Mesenchymal stem cell (in vitro differentiated cells and primary cell): ENCODE measurements at regions not wholly inside any gene's neighbourhood (a gene's known extent, or its start where the extent isn't known, plus 50 kb on each side); places are given as distances from the start of the nearest gene placed in this dataset.

Experiments used
- DNase-seq: peaks from one replicate; pipeline ENCODE4 v3.0.0-alpha.2; 2013
- H2AFZ ChIP-seq: one replicate; pipeline ENCODE4 v1.6.1; 2013; ENCODE audit warnings: low read depth, mild to moderate bottlenecking, control low read depth, inconsistent platforms, low read length, moderate library complexity
- H2AK5ac ChIP-seq: 2 replicates; pipeline ENCODE4 v1.6.1; 2013; ENCODE audit warnings: low read length, moderate library complexity, mild to moderate bottlenecking, inconsistent platforms; ENCODE audit not compliant: severe bottlenecking
- H2BK120ac ChIP-seq: one replicate; pipeline ENCODE4 v1.6.1; 2013; ENCODE audit warnings: low read depth, mild to moderate bottlenecking, inconsistent platforms, low read length, moderate library complexity
- H2BK12ac ChIP-seq, 2 experiments: one replicate each; pipeline ENCODE4 v1.6.1; 2013; ENCODE audit warnings: inconsistent platforms in 2 of 2, low read length in 2 of 2, mild to moderate bottlenecking in 2 of 2, moderate library complexity in 2 of 2, control low read depth in 1 of 2
- H2BK15ac ChIP-seq: one replicate; pipeline ENCODE4 v1.6.1; 2013; ENCODE audit warnings: mild to moderate bottlenecking, low read depth, inconsistent platforms; ENCODE audit not compliant: poor library complexity, severe bottlenecking
- H2BK5ac ChIP-seq: 2 replicates; pipeline ENCODE4 v1.6.1; 2013; ENCODE audit warnings: low read depth, mild to moderate bottlenecking, low read length, control low read depth, inconsistent platforms; ENCODE audit not compliant: poor library complexity, severe bottlenecking
- H3K14ac ChIP-seq, 2 experiments: one replicate each; pipeline ENCODE4 v1.6.1; 2013; ENCODE audit warnings: inconsistent platforms in 2 of 2, low read length in 2 of 2, control low read depth in 1 of 2, mild to moderate bottlenecking in 1 of 2, moderate library complexity in 1 of 2
- H3K18ac ChIP-seq, 2 experiments: one replicate each; pipeline ENCODE4 v1.6.1; 2013; ENCODE audit warnings: inconsistent platforms in 2 of 2, low read length in 2 of 2, control low read depth in 1 of 2, low read depth in 1 of 2, mild to moderate bottlenecking in 1 of 2
- H3K23ac ChIP-seq, 2 experiments: one replicate each; pipeline ENCODE4 v1.6.1; 2013; ENCODE audit warnings: inconsistent platforms in 2 of 2, low read length in 2 of 2, mild to moderate bottlenecking in 2 of 2, moderate library complexity in 2 of 2, control low read depth in 1 of 2
- H3K27ac ChIP-seq: 2 replicates; pipeline ENCODE4 v1.5.1; 2013; ENCODE audit warnings: mild to moderate bottlenecking, moderate library complexity, low read length, control low read depth, inconsistent platforms; ENCODE audit not compliant: poor library complexity, severe bottlenecking
- H3K27me3 ChIP-seq, 2 experiments: 2 replicates each; pipeline versions ENCODE4 v1.6.1 to v1.7.0; 2013; ENCODE audit warnings: low read length in 2 of 2, mild to moderate bottlenecking in 2 of 2, moderate library complexity in 2 of 2, control low read depth in 1 of 2, inconsistent platforms in 1 of 2; ENCODE audit not compliant: control insufficient read depth in 1 of 2, insufficient read depth in 1 of 2
- H3K36me3 ChIP-seq, 2 experiments: 2 replicates each; pipeline versions ENCODE4 v1.6.1 to v1.7.0; 2013; ENCODE audit warnings: low read length in 2 of 2, control low read depth in 1 of 2, inconsistent platforms in 1 of 2, low read depth in 1 of 2, mild to moderate bottlenecking in 1 of 2; ENCODE audit not compliant: insufficient read depth in 2 of 2, control insufficient read depth in 1 of 2
- H3K4ac ChIP-seq, 2 experiments: one replicate each; pipeline ENCODE4 v1.6.1; 2013; ENCODE audit warnings: inconsistent platforms in 2 of 2, low read length in 2 of 2, mild to moderate bottlenecking in 2 of 2, moderate library complexity in 2 of 2, control low read depth in 1 of 2, low read depth in 1 of 2
- H3K4me1 ChIP-seq: 2 replicates; pipeline ENCODE4 v1.6.1; 2013; ENCODE audit warnings: low read depth, low read length, control low read depth; ENCODE audit not compliant: control insufficient read depth, insufficient read depth
- H3K4me2 ChIP-seq: 2 replicates; pipeline ENCODE4 v1.6.1; 2013; ENCODE audit warnings: low read length, mild to moderate bottlenecking, inconsistent platforms; ENCODE audit not compliant: poor library complexity, severe bottlenecking
- H3K4me3 ChIP-seq, 2 experiments: 2 replicates each; pipeline versions ENCODE4 v1.5.1 to v1.7.0; 2013; ENCODE audit warnings: low read length in 2 of 2, mild to moderate bottlenecking in 2 of 2, control low read depth in 1 of 2, low read depth in 1 of 2; ENCODE audit not compliant: insufficient read depth in 1 of 2
- H3K79me1 ChIP-seq: replicated peaks from 2 replicates; pipeline ENCODE4 v1.6.1; 2013; ENCODE audit warnings: mild to moderate bottlenecking, control low read depth, low read length, inconsistent platforms; ENCODE audit not compliant: poor library complexity, severe bottlenecking
- H3K9ac ChIP-seq: 2 replicates; pipeline ENCODE4 v1.7.0; 2013; ENCODE audit warnings: mild to moderate bottlenecking, low read length, moderate library complexity
- H3K9me3 ChIP-seq: 2 replicates; pipeline ENCODE4 v1.7.0; 2013; ENCODE audit warnings: mild to moderate bottlenecking, low read length; ENCODE audit not compliant: control insufficient read depth
- H4K8ac ChIP-seq: one replicate; pipeline ENCODE4 v1.6.1; 2013; ENCODE audit warnings: inconsistent platforms, mild to moderate bottlenecking, low read length, moderate library complexity
- H4K91ac ChIP-seq: one replicate; pipeline ENCODE4 v1.6.1; 2013; ENCODE audit warnings: mild to moderate bottlenecking, low read length, inconsistent platforms
- WGBS: methylation state at CpG from one replicate; pipeline ENCODE4 v1.1.7; 2013; ENCODE audit warnings: mixed read lengths; 5-methylcytosine and 5-hydroxymethylcytosine counted together

DNA sequence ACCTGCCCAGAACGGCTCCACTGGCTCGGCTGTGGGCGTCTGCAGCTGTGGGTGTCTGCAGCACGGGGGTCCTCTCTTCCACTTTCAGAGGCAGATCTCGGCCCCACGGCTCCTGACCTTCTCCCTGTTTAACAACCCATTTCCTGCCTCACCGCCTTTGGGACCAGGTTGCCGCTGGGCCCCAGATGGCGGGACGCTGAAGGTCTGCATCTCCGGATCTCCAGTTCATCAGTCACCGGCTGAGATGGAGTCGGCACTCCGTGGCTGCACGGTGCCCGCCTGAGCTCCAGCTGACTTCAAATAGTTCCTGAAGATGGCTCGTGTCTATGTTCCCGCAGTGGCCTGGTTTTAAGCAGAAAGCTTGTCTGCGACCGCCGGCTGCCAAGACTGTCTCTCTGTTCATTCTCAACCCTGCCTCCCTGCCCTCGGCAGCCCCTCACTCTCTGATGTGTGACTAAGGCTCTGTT, 475.9 kb downstream of the BRD1 start:
- Histone ChIP-seq H3K36me3 (no peaks in the 10 kb centered on the region), H3K9ac (no peak overlapping the region), H3K4me1 (no peaks in the 10 kb centered on the region), H2AFZ (no peak overlapping the region), H2BK120ac (no peak overlapping the region), H3K27ac (no peak overlapping the region), H3K23ac (no peak overlapping the region), H3K14ac (no peak overlapping the region), H2BK15ac (no peak overlapping the region), H2BK12ac (no peak overlapping the region), H3K79me1 (no peaks in the 10 kb centered on the region), H4K91ac (no peak overlapping the region), H2BK5ac (no peak overlapping the region), H2AK5ac (no peak overlapping the region), H3K4me3 (no peak overlapping the region), H3K27me3 (no peaks in the 10 kb centered on the region), H4K8ac (no peak overlapping the region), H3K18ac (no peak overlapping the region), H3K4ac (no peak overlapping the region), H3K9me3 (no peaks in the 10 kb centered on the region), H3K4me2 (no peak overlapping the region)
- 76% methylated on average over 22 of the region's 22 CpGs for WGBS
- DNase-seq, result no peak

DNA sequence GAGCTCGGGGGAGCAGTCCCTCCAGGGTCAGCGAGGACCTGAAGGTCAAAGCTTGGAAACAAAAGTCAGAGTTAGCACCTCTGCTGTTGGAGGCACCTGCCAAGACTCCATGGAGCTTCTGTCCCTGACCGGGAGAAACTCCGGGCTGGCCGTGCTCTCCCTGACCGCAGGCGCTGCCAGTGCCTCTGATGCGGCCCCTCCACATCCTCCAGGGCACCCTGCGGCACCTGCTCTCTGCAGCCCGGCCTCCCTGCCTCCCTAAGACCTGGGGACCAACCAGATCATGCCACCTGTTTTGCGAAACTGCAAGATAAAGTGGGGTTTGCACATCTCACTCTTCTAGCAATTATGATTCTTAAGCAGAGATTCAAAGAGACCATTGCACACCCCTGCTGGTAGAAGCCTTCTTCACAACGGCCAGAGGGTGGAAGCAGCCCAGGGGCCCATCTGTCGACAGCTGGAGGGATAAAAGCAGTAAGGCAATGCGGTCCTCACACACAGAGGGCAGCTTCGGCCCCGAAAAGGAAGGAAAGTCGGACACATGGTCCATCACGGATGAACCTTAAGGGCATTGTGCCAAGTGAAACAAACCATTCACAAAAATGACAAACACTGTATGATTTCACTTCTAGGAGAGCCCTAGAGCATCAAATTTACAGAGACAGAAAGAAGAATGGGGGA, 477.1 kb downstream of the BRD1 start:
- H4K8ac ChIP-seq, result no peak overlapping the region
- H2AK5ac ChIP-seq, result no peak overlapping the region
- H2BK120ac ChIP-seq, result no peak overlapping the region
- H3K18ac ChIP-seq, result no peak overlapping the region
- H2BK5ac ChIP-seq, result no peak overlapping the region
- no peak overlapping the region for H2AFZ ChIP-seq
- no peak overlapping the region for H3K4me3 ChIP-seq
- H3K36me3 ChIP-seq, result no peaks in the 10 kb centered on the region
- H3K14ac ChIP-seq, result no peak overlapping the region
- H3K9me3 ChIP-seq, result no peaks in the 10 kb centered on the region
- no peak overlapping the region for H3K4ac ChIP-seq
- no peaks in the 10 kb centered on the region for H3K27me3 ChIP-seq
- H3K4me2 ChIP-seq, result no peak overlapping the region
- H3K9ac ChIP-seq, result no peak overlapping the region
- no peak overlapping the region for H3K27ac ChIP-seq
- H2BK12ac ChIP-seq, result no peak overlapping the region
- H2BK15ac ChIP-seq, result no peak overlapping the region
- H3K23ac ChIP-seq, result no peak overlapping the region
- H3K79me1 ChIP-seq, result no peaks in the 10 kb centered on the region
- DNase-seq, result no peak
- WGBS, result 78% methylated on average over 17 of the region's 18 CpGs
- no peak overlapping the region for H4K91ac ChIP-seq
- H3K4me1 ChIP-seq, result peaks cover 1% of the 10 kb centered on the region

DNA sequence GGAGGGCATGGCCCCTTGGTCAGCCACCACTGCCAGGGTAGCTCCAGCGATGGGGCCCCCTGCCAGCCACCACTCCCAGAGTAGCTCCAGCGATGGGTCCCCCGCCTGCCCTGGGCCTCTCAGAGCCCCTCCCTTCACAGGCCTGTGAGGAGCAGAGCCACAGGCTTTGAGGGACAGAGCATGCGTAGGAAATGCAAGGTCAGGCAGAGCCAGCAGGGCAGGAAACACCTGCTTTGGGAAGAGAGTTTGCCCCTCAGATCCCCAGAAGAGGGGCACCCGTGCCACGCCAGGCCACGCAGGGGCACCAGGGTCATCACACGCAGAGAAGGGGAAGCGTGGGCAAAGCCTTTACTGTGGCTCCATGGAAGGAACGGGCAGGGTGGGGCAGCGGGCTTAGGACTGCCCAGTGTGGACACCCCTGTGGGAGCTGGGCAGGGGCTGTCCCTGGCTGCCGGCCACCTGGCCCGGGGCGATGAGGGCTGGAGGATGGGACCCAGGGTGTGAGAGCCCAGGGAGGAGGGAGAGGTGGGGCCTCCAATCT, 477.8 kb downstream of the BRD1 start:
- H2BK120ac ChIP-seq, result no peak overlapping the region
- H2BK15ac ChIP-seq, result no peak overlapping the region
- H3K79me1 ChIP-seq, result no peaks in the 10 kb centered on the region
- H3K27ac ChIP-seq, result no peak overlapping the region
- H3K23ac ChIP-seq, result no peak overlapping the region
- no peak overlapping the region for H3K4me3 ChIP-seq
- no peak overlapping the region for H3K14ac ChIP-seq
- H3K18ac ChIP-seq, result no peak overlapping the region
- H3K9ac ChIP-seq, result no peak overlapping the region
- H2BK12ac ChIP-seq, result no peak overlapping the region
- peak overlapping the region; percentile 54 for H4K91ac ChIP-seq
- H2AK5ac ChIP-seq, result no peak overlapping the region
- no peak overlapping the region for H4K8ac ChIP-seq
- no peak overlapping the region for H3K4ac ChIP-seq
- WGBS, result 89% methylated on average over 14 of the region's 14 CpGs
- H2AFZ ChIP-seq, result no peak overlapping the region
- DNase-seq, result no peak
- no peak overlapping the region for H3K4me2 ChIP-seq
- H3K4me1 ChIP-seq, result peaks cover 1% of the 10 kb centered on the region
- no peaks in the 10 kb centered on the region for H3K36me3 ChIP-seq
- no peaks in the 10 kb centered on the region for H3K27me3 ChIP-seq
- no peak overlapping the region for H2BK5ac ChIP-seq
- no peaks in the 10 kb centered on the region for H3K9me3 ChIP-seq

DNA sequence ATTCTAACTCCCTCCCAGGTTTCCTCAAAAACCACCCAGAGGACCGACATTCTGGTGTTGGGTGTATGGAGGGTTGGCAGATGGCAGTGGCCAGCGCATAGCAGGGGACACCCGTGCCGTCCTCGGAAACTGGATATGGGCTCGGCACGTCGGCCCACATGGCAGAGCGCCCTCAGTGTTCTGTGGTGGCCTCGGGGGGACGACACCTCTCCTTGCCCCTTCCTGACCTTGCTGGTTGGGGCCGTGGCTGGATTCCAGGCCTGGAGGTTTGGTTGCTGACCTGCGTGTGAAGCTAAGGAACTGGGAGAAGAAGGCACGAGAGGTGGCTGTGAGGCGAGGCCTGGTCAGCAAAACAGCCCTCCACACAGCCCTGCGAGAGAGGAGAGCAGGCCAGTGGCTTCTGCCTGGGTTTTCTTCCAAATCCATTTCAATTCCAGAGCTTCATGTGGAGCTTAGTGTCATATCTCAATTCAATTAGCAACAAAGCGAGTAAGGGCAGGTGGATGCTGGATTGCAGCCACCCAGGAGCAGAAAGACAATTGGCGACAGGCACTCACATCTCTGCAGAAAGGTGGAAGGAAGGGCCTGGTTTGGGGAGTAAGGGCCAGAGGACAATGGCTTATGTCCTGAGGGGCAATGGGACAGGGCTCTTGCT, 478.4 kb downstream of the BRD1 start:
- no peaks in the 10 kb centered on the region for H3K27me3 ChIP-seq
- no peak overlapping the region for H2BK12ac ChIP-seq
- 88% methylated on average over 18 of the region's 18 CpGs for WGBS

More for the DNA sequence above, 478.4 kb downstream of the BRD1 start:
- no peak overlapping the region for H2BK15ac ChIP-seq
- H3K4me2 ChIP-seq, result no peak overlapping the region
- peaks cover 1% of the 10 kb centered on the region for H3K4me1 ChIP-seq
- H4K91ac ChIP-seq, result no peak overlapping the region
- no peak overlapping the region for H3K27ac ChIP-seq
- no peak overlapping the region for H2AK5ac ChIP-seq
- H3K14ac ChIP-seq, result no peak overlapping the region
- H3K79me1 ChIP-seq, result no peaks in the 10 kb centered on the region
- no peak overlapping the region for H2BK5ac ChIP-seq
- no peak overlapping the region for H2BK120ac ChIP-seq
- no peak overlapping the region for H3K23ac ChIP-seq
- DNase-seq, result no peak
- H3K4me3 ChIP-seq, result no peak overlapping the region
- H3K9me3 ChIP-seq, result no peaks in the 10 kb centered on the region
- no peak overlapping the region for H3K9ac ChIP-seq
- H2AFZ ChIP-seq, result no peak overlapping the region
- H3K18ac ChIP-seq, result no peak overlapping the region
- no peaks in the 10 kb centered on the region for H3K36me3 ChIP-seq
- H3K4ac ChIP-seq, result no peak overlapping the region
- no peak overlapping the region for H4K8ac ChIP-seq
